NCI-H510A (cell line): ENCODE measurements at regions not wholly inside any gene's neighbourhood (a gene's known extent, or its start where the extent isn't known, plus 50 kb on each side); places are given as distances from the start of the nearest gene placed in this dataset.

ENCODE experiments used
- DNase-seq: peaks from one replicate; lab custom pipeline; 2025; lab: John Stamatoyannopoulos, UW

DNA sequence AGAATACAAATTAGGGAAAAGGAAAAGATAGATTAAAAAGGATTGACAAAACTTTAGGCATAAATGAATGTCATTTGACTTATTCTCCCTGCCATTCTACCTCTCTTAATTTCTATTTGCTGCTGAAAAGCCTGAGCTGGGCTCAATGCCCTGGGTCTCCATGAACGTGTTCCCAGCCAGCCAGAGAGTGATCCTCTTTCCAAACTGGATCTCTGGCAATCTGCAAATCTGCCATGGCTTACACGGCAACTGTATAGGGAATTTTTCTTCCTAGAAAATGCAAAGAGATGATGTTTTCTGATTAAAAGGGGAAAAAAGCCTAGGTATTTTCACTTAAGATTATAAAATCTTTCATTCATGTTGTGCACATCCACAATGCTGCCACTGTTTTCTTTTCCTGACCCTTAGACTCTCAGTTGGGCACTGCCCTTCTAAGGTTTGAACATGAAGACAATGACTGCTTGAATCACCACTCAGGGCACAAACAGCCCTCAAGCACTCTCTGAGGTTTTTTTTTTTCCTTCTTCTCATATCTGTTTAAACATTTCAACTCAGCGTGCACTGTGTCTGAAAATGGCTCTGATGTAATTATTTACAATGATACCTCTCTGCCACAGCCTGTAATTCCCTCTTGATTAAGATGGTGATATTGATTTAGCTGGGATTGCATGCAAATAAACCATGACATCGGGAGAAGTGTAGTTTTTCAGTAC, 60.3 kb downstream of the DACT1 start:
- DNase-seq: peak; percentile 31

- no peak for DNase-seq
These were observed 62.0 kb downstream of the DACT1 start for GRCh38 chr14:58699681-58700205.

GRCh38 chr14:58701156-58701555, 63.4 kb downstream of the DACT1 start:
- no peak for DNase-seq

DNA sequence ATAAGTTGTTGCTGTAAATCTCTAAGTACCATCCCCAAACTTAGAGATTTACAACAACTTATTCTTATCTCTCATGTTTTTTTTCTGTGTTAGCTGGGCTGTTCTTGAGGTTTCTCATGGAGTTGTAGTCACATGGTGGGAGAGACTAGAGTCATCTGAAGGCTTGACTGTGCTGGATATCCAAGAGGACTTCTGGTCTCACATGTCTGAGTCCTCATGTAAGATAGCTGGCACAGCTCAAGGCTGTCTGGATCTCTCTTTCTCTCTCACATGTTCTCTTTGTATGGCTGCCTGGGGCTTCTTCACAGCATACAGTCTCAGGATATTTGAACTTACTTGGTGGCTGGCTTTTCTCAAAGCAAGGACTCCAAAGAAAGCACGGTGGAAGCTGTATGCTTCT, 63.8 kb downstream of the DACT1 start:
- no peak for DNase-seq

DNA sequence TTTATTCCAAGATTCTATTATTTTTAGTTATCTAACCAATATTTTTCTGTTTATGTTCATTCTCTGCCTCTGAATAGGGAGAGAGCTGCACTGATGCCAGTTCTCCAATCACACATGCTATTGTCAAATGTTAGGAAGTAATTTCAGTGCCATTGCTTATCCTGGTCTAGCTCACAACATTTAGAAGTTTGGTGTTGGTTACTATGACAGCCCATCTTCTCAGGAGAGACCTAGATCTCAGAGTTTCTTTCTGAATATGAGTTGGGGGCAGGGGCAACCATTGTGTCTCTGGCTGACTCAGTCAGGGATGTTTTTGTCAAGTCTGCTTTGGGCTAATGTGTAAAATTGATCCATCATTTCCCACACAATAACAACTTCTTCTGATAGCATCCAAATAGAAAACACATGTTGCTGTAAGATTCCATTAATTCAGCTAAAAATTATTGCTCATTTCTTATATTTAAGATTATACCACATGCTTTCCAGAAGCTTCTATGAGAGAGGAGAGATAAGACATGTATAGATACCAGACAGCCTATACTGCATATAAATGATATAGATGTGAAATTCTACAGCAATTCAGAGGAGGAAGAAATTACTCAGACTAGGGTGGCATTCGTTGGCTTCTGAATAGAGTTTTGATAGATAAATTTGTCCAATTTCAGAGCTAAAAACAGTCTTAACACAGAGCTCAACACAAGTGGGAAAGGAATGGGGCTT, 64.8 kb downstream of the DACT1 start:
- DNase-seq: no peak

DNA sequence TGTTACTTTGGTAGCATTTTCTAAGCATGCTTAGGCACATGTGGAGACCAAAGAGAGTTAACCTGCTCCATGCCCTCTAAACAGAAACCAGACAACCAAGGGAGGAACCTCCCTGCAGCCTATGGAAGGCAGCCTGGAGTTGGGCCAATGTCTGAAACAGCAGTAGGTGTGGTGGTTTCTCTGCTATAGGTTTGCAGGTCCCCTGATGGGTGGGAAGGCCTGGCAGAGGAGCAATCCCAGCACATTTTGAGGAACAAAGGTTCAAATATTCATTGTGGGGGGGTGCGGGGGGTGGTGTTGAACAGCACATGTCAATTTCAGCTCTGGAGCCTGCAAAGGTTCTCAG, 65.4 kb downstream of the DACT1 start:
- no peak for DNase-seq

DNA sequence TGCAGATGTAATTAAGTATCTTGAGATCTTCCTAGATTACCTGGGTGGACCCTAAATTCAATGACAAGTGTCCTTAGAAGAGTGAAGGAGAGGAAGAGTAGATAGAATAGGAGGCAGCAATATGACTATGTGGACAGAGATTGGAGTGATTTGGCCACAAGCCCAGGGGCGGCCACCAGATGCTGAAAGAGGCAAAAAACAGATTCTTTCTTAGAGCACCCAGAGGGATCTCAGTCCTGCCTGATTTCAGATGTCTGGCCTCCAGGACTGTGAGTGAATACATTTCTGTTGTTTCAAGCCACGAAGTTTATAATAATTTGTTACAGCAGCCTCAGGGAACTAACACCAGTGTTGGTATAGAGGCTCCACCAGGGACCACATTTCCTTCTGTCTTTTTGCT, 67.3 kb downstream of the DACT1 start:
- DNase-seq: no peak

DNA sequence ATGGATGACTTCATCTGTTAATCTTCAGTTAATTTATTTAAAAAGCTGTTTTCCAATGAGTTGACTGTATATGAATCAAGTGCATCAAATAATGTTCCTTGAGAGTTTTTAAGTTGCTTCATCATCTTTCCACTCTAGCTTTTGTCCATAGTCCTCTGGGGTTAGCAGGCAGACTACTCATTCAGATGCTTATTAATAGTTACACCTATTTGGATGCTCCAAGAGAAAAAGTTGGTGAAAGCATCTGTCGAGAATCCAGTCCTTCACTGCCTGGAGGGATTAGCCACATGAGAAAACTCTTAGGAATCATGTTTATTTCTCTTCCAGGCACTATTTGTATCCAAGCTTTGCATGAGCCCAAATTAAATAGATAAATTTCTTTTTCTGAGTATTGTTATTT, 70.2 kb downstream of the DACT1 start:
- no peak for DNase-seq

GRCh38 chr14:58709949-58710348, 72.2 kb downstream of the DACT1 start:
- no peak for DNase-seq

- DNase-seq: no peak
These were observed 73.6 kb downstream of the DACT1 start for GRCh38 chr14:58711382-58711781.

- no peak for DNase-seq
These were observed 74.6 kb downstream of the DACT1 start for GRCh38 chr14:58712357-58712756.

DNA sequence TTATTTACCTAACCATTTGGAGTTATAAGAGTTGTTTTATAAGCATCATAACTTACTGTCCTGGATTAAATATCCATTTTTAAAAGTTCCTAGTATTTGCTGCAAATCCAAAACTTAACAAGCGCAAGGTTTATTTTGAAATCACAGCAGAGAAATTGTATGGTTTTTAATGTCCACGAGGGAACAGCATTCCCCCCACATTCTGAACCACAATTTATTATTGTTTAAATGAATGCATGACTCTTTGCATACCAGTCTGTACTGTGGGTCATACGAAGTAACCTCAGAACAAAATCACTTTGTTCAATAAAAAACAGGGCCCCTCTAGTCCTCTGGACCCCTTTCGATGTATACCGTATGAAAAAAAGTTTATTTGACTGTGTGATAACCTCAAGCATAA, 75.9 kb downstream of the DACT1 start:
- DNase-seq: no peak

- no peak for DNase-seq
These were observed 78.9 kb downstream of the DACT1 start for GRCh38 chr14:58716706-58717105.

- DNase-seq: no peak
These were observed 79.4 kb downstream of the DACT1 start for GRCh38 chr14:58717211-58717610.

GRCh38 chr14:58717813-58718212, 80.1 kb downstream of the DACT1 start:
- no peak for DNase-seq

DNA sequence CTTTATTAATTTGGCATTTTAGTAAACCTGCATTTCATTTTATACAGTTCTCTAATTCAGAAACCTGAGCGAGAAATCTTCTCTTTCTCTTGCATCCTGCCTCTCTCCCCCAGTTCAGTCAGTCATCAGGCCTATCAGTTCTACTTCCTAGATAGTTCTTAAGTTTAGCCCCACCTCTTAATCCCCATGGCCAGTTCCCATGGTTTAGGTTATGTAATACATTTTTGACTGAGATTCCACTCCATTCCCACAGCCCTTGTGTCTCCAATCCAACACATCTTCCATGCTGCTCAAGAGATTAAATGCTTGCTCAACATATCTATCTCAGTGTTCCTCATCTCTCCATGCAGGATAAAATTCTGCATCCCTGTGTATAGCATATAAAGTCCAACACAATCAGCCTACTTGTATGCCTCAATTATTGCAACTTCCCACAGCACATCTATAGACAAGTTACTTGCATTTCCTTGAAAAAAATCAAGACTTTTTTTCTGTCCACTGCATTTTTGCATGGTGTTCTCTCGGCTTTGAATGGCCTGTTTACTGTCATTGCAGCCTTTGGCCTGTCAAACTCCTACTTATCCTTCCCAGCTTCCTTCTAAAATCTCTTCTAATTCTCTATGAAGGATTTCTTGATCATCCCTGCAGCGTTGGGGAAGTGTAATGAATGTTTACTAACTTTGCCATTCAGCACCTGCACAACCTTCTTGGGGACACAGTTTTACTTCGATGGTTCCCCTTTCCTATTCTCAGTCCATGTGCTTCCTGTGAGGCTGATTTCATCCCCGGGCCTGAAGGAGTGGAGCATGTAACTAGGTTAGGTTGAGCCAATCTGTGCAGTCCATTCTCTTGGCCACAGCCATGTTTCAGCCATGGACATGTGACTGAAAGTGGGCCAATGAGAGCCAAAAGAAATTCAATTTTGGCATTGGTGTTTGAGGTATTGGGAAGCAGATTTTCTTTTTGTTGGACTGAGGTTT, 80.8 kb downstream of the DACT1 start:
- DNase-seq: no peak

GRCh38 chr14:58721723-58722122, 84.0 kb downstream of the DACT1 start:
- no peak for DNase-seq

DNA sequence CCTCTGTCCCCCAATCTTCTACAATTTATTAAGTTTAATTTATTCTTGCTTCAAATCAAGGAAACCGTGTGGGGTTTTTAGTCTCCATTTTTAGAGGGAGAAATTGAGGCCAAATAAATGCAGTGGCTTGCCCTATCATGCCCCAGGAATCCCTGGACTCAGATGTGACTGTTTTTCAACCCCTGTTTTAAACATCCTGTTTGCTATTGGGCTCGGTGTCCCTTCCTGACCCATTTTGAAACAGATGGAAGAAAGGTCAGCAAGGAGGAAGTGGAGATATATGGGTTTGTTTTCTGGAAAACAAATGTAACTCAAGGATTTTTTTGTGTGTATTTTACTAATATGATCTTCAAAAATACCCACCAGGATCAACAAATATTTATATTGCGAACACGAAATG, 84.7 kb downstream of the DACT1 start:
- no peak for DNase-seq

DNA sequence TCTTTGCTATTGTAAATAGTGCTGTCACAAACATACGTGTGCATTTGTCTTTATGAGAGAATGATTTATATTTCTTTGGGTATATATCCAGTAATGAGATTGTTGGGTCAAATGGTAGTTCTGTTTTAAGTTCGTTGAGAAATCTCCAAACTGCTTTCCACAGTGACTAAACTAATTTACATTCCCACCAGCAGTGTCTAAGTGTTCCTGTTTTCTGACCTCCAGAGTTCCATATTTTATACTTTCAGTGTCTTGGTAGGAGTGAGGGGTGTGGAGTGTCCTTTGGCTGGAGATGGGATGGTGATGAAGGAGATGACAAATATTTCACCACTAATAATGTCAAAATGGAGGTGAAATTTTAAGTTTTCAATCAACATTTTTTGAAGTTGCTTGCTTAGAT, 86.4 kb downstream of the DACT1 start:
- no peak for DNase-seq

DNA sequence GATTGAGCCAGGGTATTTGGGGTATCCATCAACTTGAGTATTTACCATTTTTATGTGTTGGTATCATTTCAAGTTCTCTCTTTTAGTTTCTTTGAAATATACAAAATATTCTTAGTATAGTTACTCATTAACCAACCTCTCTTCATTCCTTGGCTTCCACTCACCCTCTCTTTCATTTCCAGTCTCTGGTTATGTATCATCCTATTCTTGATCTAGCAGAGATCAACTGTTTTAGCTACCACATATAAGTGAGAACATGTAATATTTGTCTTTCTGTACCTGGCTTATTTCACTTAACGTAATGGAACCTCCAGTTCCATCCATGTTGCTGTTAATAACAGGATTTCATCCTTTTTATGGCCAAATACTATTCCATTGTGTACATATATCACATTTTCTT, 86.9 kb downstream of the DACT1 start:
- DNase-seq: no peak

GRCh38 chr14:58725226-58725625, 87.5 kb downstream of the DACT1 start:
- no peak for DNase-seq

DNA sequence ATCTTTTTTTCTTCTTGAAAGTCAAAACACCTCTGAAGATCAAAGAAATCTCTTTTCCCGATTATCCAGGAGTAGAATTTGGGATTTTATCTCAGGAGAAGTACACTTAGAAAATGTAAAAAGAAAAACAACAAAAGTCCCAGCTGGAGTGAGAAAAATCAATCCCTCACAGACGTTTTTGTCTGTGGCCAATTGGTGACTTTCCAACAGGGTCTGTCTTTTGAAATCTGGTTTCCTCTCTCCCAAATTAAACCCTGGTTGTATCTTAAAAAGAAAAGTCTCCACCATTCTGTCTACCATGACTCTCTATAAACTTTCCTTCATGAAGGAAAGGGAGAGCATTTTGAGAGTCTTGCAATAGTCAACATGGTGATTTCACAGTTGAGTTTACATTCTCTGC, 88.1 kb downstream of the DACT1 start:
- no peak for DNase-seq
